ENCODE measurements at regions not wholly inside any gene's neighbourhood (a gene's known extent, or its start where the extent isn't known, plus 50 kb on each side); places are given as distances from the start of the nearest gene placed in this dataset.
"Not testable (repeated sequence)": the region's sequence is repeated elsewhere in the genome, so short reads cannot be mapped to it uniquely, and the experiment has no call there.

- DNase-seq = no peak
These were observed 170.8 kb upstream of the ZNF217 start for GRCh38 chr20:53764415-53764800.

GRCh38 chr20:53763707-53764414 lies 170.2 kb upstream of the ZNF217 start:
- no peak for DNase-seq

GRCh38 chr20:53762423-53762798 lies 168.8 kb upstream of the ZNF217 start:
- not testable (repeated sequence) for DNase-seq

- DNase-seq = no peak
These were observed 166.4 kb upstream of the ZNF217 start for GRCh38 chr20:53760025-53760441.

GRCh38 chr20:53757472-53757913 lies 163.9 kb upstream of the ZNF217 start:
- DNase-seq = no peak

GRCh38 chr20:53755733-53756531 lies 162.3 kb upstream of the ZNF217 start:
- no peak for DNase-seq

GRCh38 chr20:53753880-53754459 lies 160.3 kb upstream of the ZNF217 start:
- no peak for DNase-seq

- DNase-seq = no peak
These were observed 159.6 kb upstream of the ZNF217 start for GRCh38 chr20:53752971-53753879.

GRCh38 chr20:53752583-53752970 lies 158.9 kb upstream of the ZNF217 start:
- DNase-seq = no peak

- DNase-seq = no peak
These were observed 158.1 kb upstream of the ZNF217 start for GRCh38 chr20:53751620-53752318.

GRCh38 chr20:53750827-53751619 lies 157.4 kb upstream of the ZNF217 start:
- peak; percentile 60 for DNase-seq

GRCh38 chr20:53749499-53749898 lies 155.9 kb upstream of the ZNF217 start:
- DNase-seq = no peak

- no peak for DNase-seq
These were observed 155.3 kb upstream of the ZNF217 start for GRCh38 chr20:53748821-53749421.

- no peak for DNase-seq
These were observed 154.5 kb upstream of the ZNF217 start for GRCh38 chr20:53748176-53748575.

- no peak for DNase-seq
These were observed 150.1 kb upstream of the ZNF217 start for GRCh38 chr20:53743607-53744260.

GRCh38 chr20:53742685-53743081 lies 149.0 kb upstream of the ZNF217 start:
- no peak for DNase-seq

GRCh38 chr20:53741726-53742028 lies 148.0 kb upstream of the ZNF217 start:
- no peak for DNase-seq

GRCh38 chr20:53739799-53740785 lies 146.5 kb upstream of the ZNF217 start:
- DNase-seq = peak; percentile 92

Data from DMS79 treated with DMSO at 0.1 percent for 48 hours (cell line).